GM21423 (cell line): ENCODE measurements at regions not wholly inside any gene's neighbourhood (a gene's known extent, or its start where the extent isn't known, plus 50 kb on each side); places are given as distances from the start of the nearest gene placed in this dataset.
"Not testable (repeated sequence)": the region's sequence is repeated elsewhere in the genome, so short reads cannot be mapped to it uniquely, and the experiment has no call there.

Source experiments
- ATAC-seq: cut with Tn5 transposase; IDR thresholded peaks from one replicate; pipeline ENCODE4 v1.9.1; 2021; ENCODE audit warnings: mild to moderate bottlenecking, moderate library complexity; ENCODE audit not compliant: unreplicated experiment

DNA sequence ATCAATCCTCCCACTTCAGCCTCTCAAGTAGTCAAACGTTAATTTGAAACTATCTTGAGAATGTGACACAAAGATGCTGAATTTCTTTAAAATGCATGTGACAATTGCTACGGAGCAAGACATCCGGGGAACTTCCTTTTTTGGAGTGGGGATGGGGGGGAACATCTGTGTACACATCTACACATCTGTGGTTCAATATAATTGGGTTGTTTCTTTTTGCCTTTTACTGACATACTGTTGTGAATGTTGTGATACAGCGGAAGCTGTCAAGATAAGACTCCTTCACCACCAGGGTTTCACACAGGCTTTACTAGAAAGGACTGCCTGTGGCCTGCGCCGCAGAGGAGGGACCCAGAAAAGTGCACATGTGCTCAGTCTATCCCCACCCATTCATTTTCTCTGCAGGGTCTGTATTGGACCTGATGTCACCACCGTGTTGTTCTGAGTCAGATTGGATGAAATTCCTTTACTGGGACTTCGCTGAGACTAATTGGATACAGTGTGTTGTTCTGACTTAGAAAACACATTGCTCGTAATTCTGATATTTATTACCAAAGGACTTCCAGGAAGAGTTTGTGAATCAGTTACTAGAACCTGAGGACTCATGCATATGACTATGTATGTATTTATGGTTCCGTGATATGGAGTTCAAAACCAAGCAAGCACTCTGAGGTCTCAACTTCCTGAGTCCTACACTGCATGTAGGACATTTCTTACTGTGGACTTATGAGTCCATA, 98.7 kb upstream of the SGK1 start:
- ATAC-seq: no peak

DNA sequence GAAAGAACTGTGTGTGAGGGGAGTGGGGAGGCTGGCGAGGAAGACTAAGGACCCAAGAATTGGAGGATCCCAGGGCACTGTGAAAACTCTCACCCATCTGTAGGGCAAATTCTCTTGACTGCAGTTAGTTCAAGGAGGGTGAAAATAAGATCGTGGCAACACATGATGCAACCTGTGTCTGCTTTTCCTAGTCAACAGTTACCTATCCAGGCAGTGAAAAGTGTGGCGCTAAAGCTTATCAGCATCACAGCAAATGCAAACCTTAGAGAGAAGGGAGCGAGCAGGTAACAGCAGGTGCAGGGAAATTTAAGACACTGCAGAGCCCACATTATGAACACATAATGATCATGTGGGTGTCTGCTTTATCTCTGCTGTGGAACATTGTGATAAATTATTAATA, 97.7 kb upstream of the SGK1 start:
- no peak for ATAC-seq

DNA sequence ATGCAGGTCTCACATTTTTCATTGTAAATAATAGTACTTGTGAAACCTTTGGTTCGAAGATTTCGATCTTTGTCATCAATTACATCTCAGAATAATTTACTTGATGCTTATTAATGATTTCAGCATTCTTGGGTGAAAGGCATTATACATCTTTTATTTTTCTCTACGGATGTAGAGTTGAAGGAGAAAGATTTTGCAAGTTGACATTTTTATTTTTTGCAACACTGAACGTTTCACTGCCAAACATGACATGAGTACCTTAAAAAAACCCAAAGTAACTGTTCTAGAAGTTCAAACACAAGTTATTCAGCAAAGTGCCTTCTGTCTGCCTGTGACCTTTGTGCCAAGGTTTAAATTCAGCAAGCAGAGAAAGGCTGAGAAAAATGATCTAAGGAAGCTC, 97.3 kb upstream of the SGK1 start:
- ATAC-seq: no peak

DNA sequence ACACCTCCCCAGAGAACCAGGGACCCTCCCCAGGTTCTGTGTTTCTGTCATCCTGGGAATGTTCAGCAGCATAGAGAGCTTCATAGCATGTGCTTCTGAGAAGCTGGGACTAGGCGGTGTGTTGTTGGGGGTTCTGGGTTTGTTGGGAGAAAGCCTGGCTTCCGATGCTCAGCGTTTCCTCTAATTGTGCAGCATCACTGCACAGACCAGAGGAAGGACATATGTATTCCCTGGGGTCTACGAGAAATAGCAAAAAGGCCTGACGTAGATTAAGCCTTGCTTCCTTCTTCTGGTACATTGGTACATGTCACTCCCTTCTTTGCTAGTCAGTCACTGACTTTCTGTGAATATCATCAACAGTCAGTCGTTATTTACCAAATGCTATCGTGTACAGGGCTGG, 96.9 kb upstream of the SGK1 start:
- no peak for ATAC-seq

DNA sequence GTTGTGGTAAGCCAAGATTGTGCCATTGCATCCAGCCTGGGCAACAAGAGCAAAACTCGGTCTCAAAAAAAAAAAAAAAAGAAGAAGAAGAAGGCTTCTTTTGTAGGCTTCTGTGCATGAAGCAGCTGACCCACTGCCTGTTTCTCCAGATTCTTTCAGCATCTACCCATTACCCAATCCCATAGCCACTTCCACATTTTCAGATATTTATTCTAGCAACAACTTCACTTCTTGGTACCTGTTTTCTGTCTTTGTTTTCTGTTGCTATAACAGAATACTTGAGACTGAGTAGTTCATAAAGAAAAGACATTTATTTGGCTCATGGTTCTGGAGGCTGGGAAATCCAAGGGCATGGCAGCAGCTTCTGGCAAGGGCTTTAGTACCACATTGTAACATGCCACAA, 95.3 kb upstream of the SGK1 start:
- no peak for ATAC-seq

DNA sequence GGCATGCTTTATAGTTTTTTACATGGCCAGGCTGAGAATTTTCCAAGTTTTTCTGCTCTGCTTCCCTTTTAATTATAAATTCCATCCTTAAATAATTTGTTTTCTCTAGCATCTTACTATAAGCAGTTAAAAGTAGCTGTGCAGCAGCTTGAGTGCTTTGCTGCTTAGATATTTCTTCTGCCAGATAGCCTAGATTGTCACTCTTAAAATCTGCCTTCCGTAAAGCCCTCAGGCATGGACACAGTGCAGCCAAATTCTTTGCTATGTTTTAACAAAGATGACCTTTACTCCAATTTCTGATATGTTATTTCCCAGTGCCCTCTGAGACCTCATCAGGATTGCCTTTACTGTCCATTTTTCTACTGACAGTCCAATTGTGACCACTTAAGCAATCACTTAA, 92.6 kb upstream of the SGK1 start:
- ATAC-seq: no peak

DNA sequence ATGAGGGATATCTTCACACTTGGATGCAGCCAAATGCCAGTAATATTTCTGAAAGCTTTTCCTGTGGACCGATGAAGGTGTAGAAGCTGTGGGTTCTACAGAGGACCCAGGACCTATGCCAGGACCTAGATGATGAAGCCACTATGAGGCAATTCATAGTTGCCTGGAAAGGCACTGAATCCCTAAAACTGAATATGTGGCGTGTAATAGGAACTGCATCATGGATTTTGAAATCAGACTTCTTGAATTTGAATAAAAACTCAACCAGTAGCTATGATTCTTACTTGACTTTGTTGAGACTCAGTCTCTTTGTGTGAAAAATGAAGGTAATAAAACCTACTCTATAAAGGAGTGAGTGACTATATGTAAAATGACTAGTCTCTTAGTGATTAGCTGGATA, 89.9 kb upstream of the SGK1 start:
- ATAC-seq: no peak

DNA sequence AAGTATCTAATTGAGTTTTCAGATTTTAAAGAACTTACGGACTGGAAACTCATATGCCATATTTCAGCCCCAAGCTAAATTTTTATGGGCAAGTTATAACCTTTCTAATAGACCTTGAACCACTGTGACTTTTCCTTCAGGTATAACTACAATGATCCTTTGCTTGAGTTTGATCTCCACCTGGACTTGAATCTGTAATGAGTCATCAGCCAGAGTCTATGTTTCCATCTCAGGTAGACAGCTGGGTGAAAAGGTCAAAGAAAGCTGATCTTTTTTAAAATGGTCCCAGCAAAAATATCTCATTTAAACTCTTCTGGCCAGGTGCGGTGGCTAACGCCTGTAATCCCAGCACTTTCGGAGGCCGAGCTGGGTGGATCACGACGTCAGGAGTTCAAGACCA, 88.4 kb upstream of the SGK1 start:
- ATAC-seq: no peak

DNA sequence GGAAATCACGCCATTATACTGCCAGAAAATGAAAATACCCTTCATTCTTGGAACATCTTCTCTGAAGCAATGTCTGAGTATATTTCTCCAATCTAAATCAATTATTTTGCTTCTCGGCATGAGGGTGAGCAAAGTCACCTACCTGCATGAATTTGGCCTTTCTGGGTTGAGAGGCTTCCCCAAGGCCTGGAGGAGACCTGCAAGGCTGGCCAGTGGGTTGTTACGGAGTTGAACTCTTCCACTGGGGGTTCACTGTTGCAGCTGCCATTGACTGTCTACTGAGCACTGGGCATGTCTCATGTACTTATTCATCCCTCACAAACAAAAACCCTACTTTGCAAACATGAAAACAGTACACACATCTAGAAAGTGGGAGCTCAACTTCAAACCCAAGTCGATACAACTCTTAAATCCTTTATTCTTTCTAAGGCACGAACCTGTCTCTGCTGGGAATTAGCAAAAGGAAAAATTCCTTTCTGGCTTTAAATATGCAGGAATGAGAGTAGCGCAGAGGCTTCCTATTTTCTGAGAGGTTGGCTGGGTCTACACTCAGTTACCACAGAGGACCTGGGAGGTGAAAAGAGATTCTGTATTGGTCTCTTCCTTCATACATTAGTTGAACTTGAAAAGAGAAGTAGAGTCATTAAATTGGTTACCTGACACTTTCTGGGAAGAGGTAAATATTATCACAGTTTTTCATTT, 87.6 kb upstream of the SGK1 start:
- no peak for ATAC-seq

DNA sequence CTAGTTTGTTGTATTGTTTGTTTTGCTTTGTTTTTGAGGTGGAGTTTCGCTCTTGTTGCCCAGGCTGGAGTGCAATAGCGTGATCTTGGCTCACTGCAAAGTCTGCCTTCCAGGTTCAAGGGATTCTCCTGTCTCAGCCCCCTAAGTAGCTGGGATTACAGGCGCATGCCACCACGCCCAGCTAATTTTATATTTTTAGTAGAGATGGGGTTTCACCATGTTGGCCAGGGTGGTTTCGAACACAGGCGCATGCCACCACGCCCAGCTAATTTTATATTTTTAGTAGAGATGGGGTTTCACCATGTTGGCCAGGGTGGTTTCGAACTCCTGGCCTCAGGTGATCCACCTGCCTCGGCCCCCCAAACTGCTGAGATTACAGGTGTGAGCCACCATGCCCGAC, 85.4 kb upstream of the SGK1 start:
- ATAC-seq: not testable (repeated sequence)

DNA sequence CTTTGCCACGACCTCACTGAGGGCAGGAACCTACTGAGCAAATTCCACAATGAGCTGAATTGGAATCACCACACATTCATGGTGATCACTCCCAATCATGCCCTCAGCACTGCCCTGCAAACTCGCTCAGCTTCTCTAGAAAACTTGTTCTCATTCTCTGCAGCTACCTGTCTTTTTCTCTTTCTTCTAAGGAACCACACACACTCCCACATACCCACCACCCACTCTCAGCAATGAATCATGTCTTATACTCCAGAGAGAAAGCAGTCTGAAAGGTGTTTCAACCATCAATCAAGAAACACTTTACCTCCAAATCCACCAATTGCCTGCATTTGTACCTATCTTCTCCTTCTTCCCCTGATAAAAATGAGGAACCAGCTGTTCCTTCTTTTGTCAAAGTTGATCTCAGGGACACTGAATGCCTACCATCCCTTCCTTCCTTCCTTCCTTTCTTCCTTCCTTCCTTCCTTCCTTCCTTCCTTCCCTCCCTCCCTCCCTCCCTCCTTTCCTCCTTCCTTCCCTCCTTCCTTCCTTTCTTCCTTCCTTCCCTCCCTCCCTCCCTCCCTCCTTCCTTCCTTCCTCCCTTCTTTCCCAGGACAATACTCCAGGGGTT, 84.6 kb upstream of the SGK1 start:
- ATAC-seq: no peak

DNA sequence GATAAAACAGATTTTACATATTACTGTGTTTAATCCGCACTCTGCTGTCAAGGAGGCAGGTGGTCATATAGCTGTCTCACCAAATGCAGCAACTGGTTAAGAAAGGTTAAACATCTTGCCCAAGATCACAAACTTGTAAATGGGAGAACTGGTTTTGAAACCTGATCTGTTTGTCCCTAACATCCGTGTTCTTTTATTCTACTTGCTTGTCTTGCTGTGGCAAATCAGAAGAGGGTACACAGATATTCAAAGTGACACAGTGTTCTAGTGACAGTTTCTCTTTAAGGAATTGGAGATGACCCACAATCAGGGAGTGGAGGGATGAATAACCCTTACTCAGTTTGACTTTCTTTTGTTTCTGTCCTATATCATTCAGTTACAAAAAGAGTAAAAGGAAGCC, 83.0 kb upstream of the SGK1 start:
- ATAC-seq: no peak

DNA sequence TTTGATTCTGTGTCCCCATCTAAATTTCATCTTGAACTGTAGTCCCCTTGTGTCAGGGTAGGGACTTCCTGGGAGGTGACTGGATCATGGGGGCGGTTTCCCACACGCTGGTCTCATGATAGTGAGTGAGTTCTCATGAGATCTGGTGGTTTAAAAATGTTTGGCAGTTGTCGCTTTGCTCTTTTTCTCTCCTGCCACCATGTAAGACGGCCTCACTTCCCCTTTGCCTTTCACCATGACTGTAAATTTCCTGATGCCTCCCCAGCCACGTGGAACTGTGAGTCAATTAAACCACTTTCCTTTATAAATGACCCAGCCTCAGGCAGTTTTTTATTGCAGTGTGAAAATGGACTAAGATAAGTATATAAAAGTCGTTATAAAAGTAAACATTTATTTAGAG, 80.5 kb upstream of the SGK1 start:
- peak; percentile 65 for ATAC-seq

DNA sequence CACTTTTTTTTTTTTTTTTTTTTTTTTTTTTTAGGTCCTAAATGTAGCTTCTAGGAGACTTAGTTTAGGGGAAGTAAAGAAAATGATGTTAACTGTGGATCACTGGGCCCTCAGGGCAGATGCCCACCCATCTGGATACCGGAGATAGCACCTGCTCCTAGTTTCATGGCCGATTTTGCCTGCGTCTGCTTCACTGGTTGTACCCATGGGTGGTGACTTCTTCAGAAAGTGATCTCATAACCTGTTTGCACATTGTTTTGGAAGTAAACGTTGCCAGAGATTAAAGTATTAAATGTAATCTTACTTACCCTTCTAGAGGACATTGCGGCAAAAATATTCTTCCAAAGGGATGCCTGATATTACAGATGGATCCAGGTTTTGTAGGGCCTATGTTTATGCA, 79.8 kb upstream of the SGK1 start:
- ATAC-seq: no peak

DNA sequence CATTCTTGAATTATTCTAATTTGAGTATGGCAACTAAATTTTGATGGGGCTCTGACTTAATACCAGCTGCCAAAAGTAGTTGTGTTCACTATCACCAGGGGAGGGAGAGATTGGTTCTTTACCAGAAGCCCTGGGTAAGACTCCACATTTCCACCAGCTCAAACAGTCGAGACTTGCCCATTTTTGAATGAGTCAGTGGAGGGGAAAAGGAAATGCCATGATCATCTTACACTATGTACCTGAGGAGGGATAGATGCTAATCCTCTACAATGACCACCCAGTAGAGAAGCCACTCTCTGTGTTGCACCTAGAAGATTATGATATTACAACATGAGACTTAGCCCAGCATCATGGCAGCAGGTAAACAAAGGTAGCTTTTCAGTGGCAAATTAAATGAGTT, 77.0 kb upstream of the SGK1 start:
- ATAC-seq: no peak

DNA sequence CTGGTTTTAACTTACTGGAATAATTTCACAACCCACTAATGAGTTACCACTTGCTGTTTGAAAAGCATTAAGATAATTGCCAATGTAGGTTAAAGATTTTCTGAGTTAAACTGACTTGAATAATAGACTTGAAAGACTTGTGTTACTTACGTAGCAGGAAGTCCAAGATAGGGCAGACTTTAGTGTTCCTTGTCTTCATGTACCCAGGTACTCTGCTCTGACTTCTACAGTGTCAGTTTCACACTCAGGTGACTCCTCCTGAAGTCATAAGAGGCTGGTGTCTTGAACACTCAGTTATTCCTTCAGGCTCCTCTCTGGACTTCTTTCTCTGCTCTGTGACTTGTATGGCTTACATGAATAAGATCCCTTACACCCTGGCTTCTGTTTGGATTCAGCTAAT, 76.3 kb upstream of the SGK1 start:
- no peak for ATAC-seq

DNA sequence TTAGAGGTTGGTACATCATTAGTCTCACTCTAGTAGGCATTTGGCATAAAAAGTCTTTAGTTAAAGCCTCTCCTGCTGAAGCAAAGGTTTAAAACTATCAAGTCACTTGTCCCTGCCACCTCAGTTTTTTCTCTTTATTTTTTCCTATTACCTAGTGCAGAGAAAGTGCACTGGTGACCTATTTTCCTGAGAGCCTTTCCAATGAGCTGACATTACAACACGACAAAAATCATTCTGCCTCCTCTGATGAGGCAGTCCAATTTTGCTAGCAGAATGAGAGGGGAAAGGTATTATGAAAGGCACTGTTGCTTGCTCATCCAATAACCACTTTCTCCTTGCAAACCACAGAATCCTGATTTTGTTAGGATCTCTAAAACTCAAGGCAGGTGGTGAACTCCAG, 73.3 kb upstream of the SGK1 start:
- ATAC-seq: no peak

DNA sequence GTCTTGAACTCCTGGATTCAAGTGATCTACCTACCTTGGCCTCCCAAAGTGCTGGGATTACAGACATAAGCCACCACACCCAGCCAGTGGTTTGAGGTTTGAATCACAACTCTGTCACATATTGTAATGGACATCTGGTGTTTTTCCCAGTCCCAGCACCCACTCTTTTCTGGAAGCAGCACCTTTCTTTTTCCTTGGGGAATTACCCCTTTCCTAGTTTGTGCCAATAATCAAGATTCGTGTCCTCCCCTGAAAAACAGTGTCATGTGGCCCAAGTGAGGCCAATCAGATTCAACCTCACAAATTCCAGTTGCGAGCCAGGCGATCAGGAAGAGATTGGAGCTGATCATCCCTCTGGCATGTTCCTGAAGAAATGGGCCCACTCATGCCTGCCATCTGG, 71.7 kb upstream of the SGK1 start:
- ATAC-seq: no peak

DNA sequence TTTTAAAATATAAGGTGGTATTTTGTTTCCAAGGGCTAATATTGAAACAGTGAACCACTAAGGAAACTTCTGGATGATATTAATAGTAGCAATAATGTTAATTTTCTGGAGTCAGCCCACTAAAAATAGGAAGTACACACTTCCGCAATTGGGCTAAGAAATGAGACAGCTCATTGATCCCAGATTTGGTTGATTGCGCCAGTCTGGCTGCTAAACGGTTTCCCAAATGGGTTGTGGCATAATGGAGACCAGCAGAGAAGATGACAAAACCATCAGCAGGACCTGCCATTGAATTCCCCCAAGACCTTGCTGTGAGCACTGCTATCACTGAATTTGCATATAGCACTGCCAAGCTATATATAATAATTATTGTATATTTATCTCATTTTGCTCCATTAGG, 71.2 kb upstream of the SGK1 start:
- ATAC-seq: no peak

DNA sequence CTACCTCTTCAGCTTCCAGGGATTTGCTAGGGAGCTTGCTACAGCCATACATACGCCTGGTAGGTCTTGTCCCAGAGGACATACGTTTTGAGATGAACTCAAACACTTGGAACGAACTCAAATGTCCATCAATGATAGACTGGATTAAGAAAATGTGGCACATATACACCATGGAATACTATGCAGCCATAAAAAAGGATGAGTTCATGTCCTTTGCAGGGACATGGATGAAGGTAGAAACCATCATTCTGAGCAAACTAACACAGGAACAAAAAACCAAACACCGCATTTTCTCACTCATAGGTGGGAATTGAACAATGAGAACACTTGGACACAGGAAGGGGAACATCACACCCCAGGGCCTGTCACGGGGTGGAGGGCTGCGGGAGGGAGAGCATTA, 68.6 kb upstream of the SGK1 start:
- ATAC-seq: not testable (repeated sequence)

DNA sequence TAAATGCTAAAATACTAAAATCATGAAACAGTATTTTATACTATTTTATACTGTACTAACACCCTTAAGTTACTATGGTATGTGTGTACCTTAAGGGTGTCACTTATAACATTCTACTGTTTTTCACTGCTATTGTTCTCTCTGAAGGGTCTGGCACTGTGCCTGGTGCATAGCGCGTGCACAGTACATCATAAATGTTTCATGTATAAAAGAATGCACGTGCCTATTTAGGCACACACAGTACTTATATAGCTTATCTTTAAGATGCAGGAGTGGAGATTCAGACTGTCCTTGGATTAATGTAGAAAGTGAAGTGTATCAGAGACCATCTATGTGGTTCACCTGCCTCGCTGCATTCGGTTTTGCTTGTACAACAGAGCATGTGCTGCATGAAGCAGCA, 64.0 kb upstream of the SGK1 start:
- ATAC-seq: no peak

DNA sequence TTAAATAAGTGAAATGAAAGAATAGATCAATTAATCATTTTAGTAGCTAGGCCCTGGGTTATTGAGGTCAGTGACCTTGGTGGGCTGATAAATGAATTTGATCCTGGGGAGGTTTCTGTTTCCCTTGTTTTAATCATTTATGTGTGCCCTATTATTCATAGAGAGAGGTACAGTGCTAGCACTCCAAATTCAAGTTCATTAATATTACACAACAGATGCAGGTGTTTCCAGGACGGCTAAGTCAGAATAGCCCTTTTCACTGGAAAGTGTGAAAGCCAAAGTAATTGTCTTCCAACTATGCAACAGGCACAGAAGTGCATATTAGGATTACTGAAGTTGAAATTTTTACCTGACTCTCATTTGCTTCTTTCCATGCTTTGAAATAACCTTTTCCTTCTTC, 61.7 kb upstream of the SGK1 start:
- ATAC-seq: no peak
